ENCODE measurements at regions not wholly inside any gene's neighbourhood (a gene's known extent, or its start where the extent isn't known, plus 50 kb on each side); places are given as distances from the start of the nearest gene placed in this dataset.
"Not testable (repeated sequence)": the region's sequence is repeated elsewhere in the genome, so short reads cannot be mapped to it uniquely, and the experiment has no call there.

GRCh38 chr11:22928207-22928917, 68.1 kb upstream of the CCDC179 start:
- DNase-seq = no peak
- Histone ChIP-seq H3K9me3 (no peaks in the 10 kb centered on the region), H3K27ac (no peak overlapping the region), H3K4me1 (no peaks in the 10 kb centered on the region), H3K4me3 (no peak overlapping the region), H3K36me3 (no peaks in the 10 kb centered on the region), H3K27me3 (no peaks in the 10 kb centered on the region)
- WGBS, 2 donors = 69 to 84% methylated on average over 5 of the region's 5 CpGs
- intact Hi-C loops (cut with DNase I) = no loop called here
- no peak for TF ChIP-seq CTCF (IDR thresholded peaks at IDR 0.05)
- TF ChIP-seq POLR2A (IDR thresholded peaks at IDR 0.05) = no peak

GRCh38 chr11:22930816-22931594, 70.7 kb upstream of the CCDC179 start:
- Histone ChIP-seq H3K4me1 (no peaks in the 10 kb centered on the region), H3K36me3 (no peaks in the 10 kb centered on the region), H3K9me3 (no peaks in the 10 kb centered on the region), H3K27ac (no peak overlapping the region), H3K4me3 (no peak overlapping the region), H3K27me3 (no peaks in the 10 kb centered on the region)
- intact Hi-C loops (cut with DNase I) = no loop called here
- no peak for DNase-seq
- 75 to 84% methylated on average over 5 of the region's 5 CpGs for WGBS, 2 donors
- no peak for TF ChIP-seq CTCF (IDR thresholded peaks at IDR 0.05)
- TF ChIP-seq POLR2A (IDR thresholded peaks at IDR 0.05) = no peak

GRCh38 chr11:22938691-22939090, 78.4 kb upstream of the CCDC179 start:
- H3K36me3 ChIP-seq = no peaks in the 10 kb centered on the region
- intact Hi-C loops (cut with DNase I) = no loop called here
- WGBS, 2 donors = 55 to 80% methylated on average over 1 of the region's 1 CpG
- TF ChIP-seq POLR2A (IDR thresholded peaks at IDR 0.05) (no peak), CTCF (IDR thresholded peaks at IDR 0.05) (no peak)
- no peaks in the 10 kb centered on the region for H3K27me3 ChIP-seq
- H3K4me3 ChIP-seq = no peak overlapping the region
- no peaks in the 10 kb centered on the region for H3K9me3 ChIP-seq
- DNase-seq = no peak
- H3K4me1 ChIP-seq = no peaks in the 10 kb centered on the region
- no peak overlapping the region for H3K27ac ChIP-seq

- intact Hi-C loops (cut with DNase I); H3K27me3 ChIP-seq; H3K4me3 ChIP-seq; H3K36me3 ChIP-seq; H3K4me1 ChIP-seq; H3K9me3 ChIP-seq; H3K27ac ChIP-seq; DNase-seq: not testable (repeated sequence)
- WGBS, 2 donors = 82 to 87% methylated on average over 3 of the region's 3 CpGs
These were observed 81.3 kb upstream of the CCDC179 start for GRCh38 chr11:22941544-22941943.

- TF ChIP-seq POLR2A (IDR thresholded peaks at IDR 0.05) (no peak), CTCF (IDR thresholded peaks at IDR 0.05) (no peak)
- no peak overlapping the region for H3K27ac ChIP-seq
- intact Hi-C loops (cut with DNase I) = no loop called here
- WGBS, 2 donors = 10 to 38% methylated on average over 1 of the region's 1 CpG
- H3K27me3 ChIP-seq = no peaks in the 10 kb centered on the region
- H3K36me3 ChIP-seq = no peaks in the 10 kb centered on the region
- DNase-seq = no peak
- no peaks in the 10 kb centered on the region for H3K9me3 ChIP-seq
- H3K4me1 ChIP-seq = no peaks in the 10 kb centered on the region
- no peak overlapping the region for H3K4me3 ChIP-seq
These were observed 97.5 kb upstream of the CCDC179 start for GRCh38 chr11:22957786-22958185.

Measured in esophagus squamous epithelium (tissue), 5 donors.